Fibroblast of mammary gland (primary cell): ENCODE measurements at regions not wholly inside any gene's neighbourhood (a gene's known extent, or its start where the extent isn't known, plus 50 kb on each side); places are given as distances from the start of the nearest gene placed in this dataset.
A peak's percentile ranks its signal among the peaks of the same experiment; 100 is the strongest.

Source experiments
- DNase-seq: peaks from one replicate; pipeline ENCODE4 v3.0.0-alpha.2; 2010; ENCODE audit warnings: low read depth
- H3K4me3 ChIP-seq: 2 replicates; pipeline ENCODE4 v1.5.1; 2011; ENCODE audit warnings: low read depth, mild to moderate bottlenecking, low read length, moderate library complexity; ENCODE audit not compliant: control insufficient read depth
- CTCF ChIP-seq: conservative IDR thresholded peaks from 2 replicates; pipeline ENCODE4 v1.5.1; 2011; ENCODE audit warnings: low read depth, low read length, inconsistent platforms; ENCODE audit not compliant: control insufficient read depth, insufficient read depth

GRCh38 chr15:95604634-95605036 is 725.9 kb upstream of the NR2F2 start:
- H3K4me3 ChIP-seq = no peak overlapping the region
- peak; percentile 96 for DNase-seq
- TF ChIP-seq CTCF = no peak

- TF ChIP-seq CTCF = no peak
These were observed 725.4 kb upstream of the NR2F2 start for GRCh38 chr15:95605098-95605497.

GRCh38 chr15:95606551-95606950 is 723.9 kb upstream of the NR2F2 start:
- TF ChIP-seq CTCF = no peak
- DNase-seq = no peak
- H3K4me3 ChIP-seq = no peak overlapping the region

More at GRCh38 chr15:95605098-95605497, 725.4 kb upstream of the NR2F2 start:
- no peak overlapping the region for H3K4me3 ChIP-seq
- no peak for DNase-seq

- no peak overlapping the region for H3K4me3 ChIP-seq
- TF ChIP-seq CTCF = no peak
- DNase-seq = no peak
These were observed 722.1 kb upstream of the NR2F2 start for GRCh38 chr15:95608371-95608770.

DNA sequence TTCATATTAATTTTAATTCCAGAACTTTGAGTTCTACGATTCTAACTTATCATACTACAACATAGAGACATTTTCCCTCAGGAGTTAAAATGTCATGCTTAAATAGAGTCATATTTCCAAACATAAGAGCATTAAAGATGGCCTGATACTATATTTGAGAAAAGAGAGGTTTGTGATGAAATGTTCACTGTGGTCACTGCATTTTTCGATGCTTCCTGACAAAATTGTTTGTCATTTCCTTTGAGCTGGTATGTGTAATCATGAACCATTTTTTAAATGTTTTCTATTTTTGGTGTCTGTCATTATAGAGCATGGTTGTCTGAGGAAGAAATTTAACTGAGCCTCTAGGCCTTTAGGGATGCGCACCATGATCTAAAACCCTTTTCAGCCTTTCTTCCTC is 721.4 kb upstream of the NR2F2 start:
- TF ChIP-seq CTCF = no peak
- DNase-seq = peak; percentile 45
- H3K4me3 ChIP-seq = no peak overlapping the region

DNA sequence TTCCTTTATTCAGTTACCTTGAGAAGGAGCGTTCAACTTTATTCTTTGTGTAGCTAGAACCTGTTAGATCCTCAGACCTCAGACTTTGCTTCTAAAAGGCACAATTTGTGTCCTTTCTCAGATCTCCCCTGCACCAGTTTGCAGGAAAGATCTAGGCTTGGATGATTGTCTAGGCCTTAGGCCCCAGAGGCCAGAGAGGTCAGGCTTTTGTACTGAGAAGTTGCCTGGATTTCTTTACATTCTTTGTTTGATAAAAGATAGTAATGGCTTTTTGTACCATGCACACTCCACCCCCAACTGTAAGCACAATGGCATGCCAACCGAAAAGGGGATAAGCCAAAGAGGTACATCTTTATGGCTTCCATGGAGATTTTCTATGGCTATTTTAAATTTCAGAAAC is 719.6 kb upstream of the NR2F2 start:
- no peak for TF ChIP-seq CTCF
- no peak overlapping the region for H3K4me3 ChIP-seq
- DNase-seq = no peak

- no peak overlapping the region for H3K4me3 ChIP-seq
- peak; percentile 12 for DNase-seq
- no peak for TF ChIP-seq CTCF
These were observed 715.1 kb upstream of the NR2F2 start for GRCh38 chr15:95615436-95615835.
